Stomach (tissue), 8 donors: ENCODE measurements at regions not wholly inside any gene's neighbourhood (a gene's known extent, or its start where the extent isn't known, plus 50 kb on each side); places are given as distances from the start of the nearest gene placed in this dataset.

Experiments
- DNase-seq, 2 donors: peaks; one replicate each; pipeline versions ENCODE4 v3.0.0 to v3.0.0-alpha.2; 2013 to 2019
- H3K27ac ChIP-seq, 5 donors: fragments of 200-600 bp in 4 of 5; sonication (generic) in 4 of 5; one replicate each; pipeline ENCODE4 v1.5.1; 2013 to 2019; ENCODE audit warnings: mild to moderate bottlenecking in 1 of 5, moderate library complexity in 1 of 5
- H3K27me3 ChIP-seq, 3 donors: fragments of 200-600 bp; sonication (generic); one replicate each; pipeline ENCODE4 v1.5.1; 2017 to 2019; ENCODE audit warnings: mixed run types in 1 of 3
- H3K36me3 ChIP-seq, 4 donors: fragments of 200-600 bp; sonication (generic); 1 replicate in 3 of 4; 2 replicates in 1 of 4; pipeline ENCODE4 v1.5.1; 2016 to 2019
- H3K4me1 ChIP-seq, 4 donors: fragments of 200-600 bp; sonication (generic); one replicate each; pipeline ENCODE4 v1.5.1; 2016 to 2019
- H3K4me3 ChIP-seq, 4 donors: fragments of 200-600 bp; sonication (generic) in 3 of 4; one replicate each; pipeline ENCODE4 v1.5.1; 2016 to 2019; ENCODE audit warnings: mild to moderate bottlenecking in 1 of 4
- H3K9me3 ChIP-seq, 4 donors: fragments of 200-600 bp; sonication (generic); one replicate each; pipeline ENCODE4 v1.5.1; 2016 to 2019
- EP300 ChIP-seq: sonication (generic); formaldehyde crosslinking; IDR thresholded peaks from one replicate; pipeline ENCODE4 v1.6.1; 2017; ENCODE audit warnings: antibody characterized with exemption
- POLR2A ChIP-seq, 4 donors: fragments of 450-650 bp; IDR thresholded peaks; one replicate each; pipeline ENCODE4 v1.6.1; 2016; ENCODE audit warnings: antibody characterized with exemption in 4 of 4, control low read depth in 2 of 4, mild to moderate bottlenecking in 1 of 4, moderate library complexity in 1 of 4
- POLR2AphosphoS5 ChIP-seq, 3 donors: sonication (generic); formaldehyde crosslinking; IDR thresholded peaks; one replicate each; pipeline ENCODE4 v1.6.1; 2016; ENCODE audit warnings: antibody characterized with exemption in 3 of 3
- WGBS, 5 donors: extraction: QIAGEN DNeasy Blood & Tissue Kit in 3 of 5; methylation state at CpG; one replicate each; pipeline versions ENCODE4 v1.1.5 to v1.1.7; 2013 to 2018; 5-methylcytosine and 5-hydroxymethylcytosine counted together
- intact Hi-C: fragments of 100-400 bp; cut with DNase I; formaldehyde crosslinking; loops from one replicate; pipeline ENCODE4 v1.15.1; 2023; ENCODE audit warnings: low total_unique reads
- TF ChIP-seq, protein P1 (sequence below), 7 experiments: fragments of 450-650 bp in 4 of 7; fragments of 200-600 bp in 3 of 7; sonication (generic) in 3 of 7; IDR thresholded peaks; one replicate each; pipeline ENCODE4 v1.5.1; 2016 to 2019; ENCODE audit warnings: antibody characterized with exemption in 7 of 7, control low read depth in 2 of 7, mild to moderate bottlenecking in 1 of 7
- donor health status: healthy with polysubstance abuse.
- donor health status: Bipolar disorder and iron deficiency.
- donor health status: healthy.

DNA sequence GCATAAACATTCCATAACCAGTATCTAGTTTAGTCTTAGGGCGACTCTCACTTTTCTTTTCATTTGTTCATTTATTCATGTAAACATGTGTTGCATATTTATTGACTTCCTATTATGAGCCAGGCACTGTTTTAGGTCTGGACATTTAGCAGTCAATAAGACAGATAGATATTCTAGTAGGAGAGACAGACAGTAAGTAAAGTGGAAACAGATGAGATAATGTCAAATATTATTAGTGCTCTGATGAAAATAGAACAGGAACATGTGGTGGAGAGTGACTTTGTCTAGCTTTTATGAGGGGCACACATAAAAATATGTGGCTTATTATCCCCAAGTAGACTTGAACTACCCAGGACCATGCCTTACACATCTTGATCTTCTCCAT lies 193.0 kb downstream of the NDFIP2 start:
- no peak for DNase-seq
- Histone ChIP-seq H3K9me3 (no peaks in the 10 kb centered on the region), H3K27ac (no peak overlapping the region), H3K27me3 (no peaks in the 10 kb centered on the region), H3K4me1 (no peaks in the 10 kb centered on the region), H3K36me3 (no peaks in the 10 kb centered on the region), H3K4me3 (no peak overlapping the region)
- WGBS, 5 donors = 73 to 91% (median 85%) methylated on average over 1 of the region's 1 CpG
- intact Hi-C loops = no loop called here
- no peak for TF ChIP-seq EP300
- no peak for TF ChIP-seq POLR2A (IDR thresholded peaks at IDR 0.05)
- no peak for TF ChIP-seq POLR2AphosphoS5 (IDR thresholded peaks at IDR 0.05)
- TF ChIP-seq, protein P1, sequence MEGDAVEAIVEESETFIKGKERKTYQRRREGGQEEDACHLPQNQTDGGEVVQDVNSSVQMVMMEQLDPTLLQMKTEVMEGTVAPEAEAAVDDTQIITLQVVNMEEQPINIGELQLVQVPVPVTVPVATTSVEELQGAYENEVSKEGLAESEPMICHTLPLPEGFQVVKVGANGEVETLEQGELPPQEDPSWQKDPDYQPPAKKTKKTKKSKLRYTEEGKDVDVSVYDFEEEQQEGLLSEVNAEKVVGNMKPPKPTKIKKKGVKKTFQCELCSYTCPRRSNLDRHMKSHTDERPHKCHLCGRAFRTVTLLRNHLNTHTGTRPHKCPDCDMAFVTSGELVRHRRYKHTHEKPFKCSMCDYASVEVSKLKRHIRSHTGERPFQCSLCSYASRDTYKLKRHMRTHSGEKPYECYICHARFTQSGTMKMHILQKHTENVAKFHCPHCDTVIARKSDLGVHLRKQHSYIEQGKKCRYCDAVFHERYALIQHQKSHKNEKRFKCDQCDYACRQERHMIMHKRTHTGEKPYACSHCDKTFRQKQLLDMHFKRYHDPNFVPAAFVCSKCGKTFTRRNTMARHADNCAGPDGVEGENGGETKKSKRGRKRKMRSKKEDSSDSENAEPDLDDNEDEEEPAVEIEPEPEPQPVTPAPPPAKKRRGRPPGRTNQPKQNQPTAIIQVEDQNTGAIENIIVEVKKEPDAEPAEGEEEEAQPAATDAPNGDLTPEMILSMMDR (IDR thresholded peaks at IDR 0.05) = no peak

DNA sequence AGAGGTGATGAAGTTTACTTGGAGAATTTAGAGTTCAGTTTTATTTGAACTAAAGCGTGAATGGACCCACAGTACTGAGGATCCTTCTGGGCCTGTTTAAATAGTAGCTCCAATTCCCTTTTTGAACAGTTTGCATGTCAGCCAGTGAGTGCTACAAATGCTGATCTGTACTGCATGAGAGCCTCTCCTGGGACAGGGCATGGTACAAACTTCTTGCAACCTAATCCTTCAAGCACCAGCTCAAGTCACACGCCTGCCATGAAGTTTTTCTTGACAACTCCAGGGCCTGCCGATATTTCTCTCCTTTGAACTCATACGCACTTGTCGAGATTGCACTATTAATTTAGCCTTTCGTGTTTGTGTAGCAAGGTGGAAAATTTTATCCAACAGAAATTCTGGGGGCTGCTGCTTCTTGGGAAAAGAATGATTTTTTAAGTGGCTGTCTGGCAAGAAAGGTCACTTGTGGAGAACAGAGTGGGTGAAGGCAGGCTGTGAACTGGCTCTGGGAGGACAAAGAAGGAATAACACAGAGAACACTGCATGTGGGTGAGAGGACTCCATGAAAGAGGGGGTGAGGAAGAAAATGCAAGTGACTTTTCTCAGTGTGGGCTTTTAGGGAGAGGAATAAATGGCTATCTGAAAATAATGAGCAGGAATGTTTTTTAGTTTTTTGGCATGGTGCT lies 192.5 kb downstream of the NDFIP2 start:
- intact Hi-C loops = no loop called here
- H3K27me3 ChIP-seq = no peaks in the 10 kb centered on the region
- no peaks in the 10 kb centered on the region for H3K36me3 ChIP-seq
- no peak overlapping the region for H3K27ac ChIP-seq
- no peak for DNase-seq
- TF ChIP-seq POLR2A (IDR thresholded peaks at IDR 0.05) (no peak), POLR2AphosphoS5 (IDR thresholded peaks at IDR 0.05) (no peak), EP300 (no peak)
- TF ChIP-seq, protein P1 (IDR thresholded peaks at IDR 0.05) = no peak
- H3K4me1 ChIP-seq = no peaks in the 10 kb centered on the region
- no peak overlapping the region for H3K4me3 ChIP-seq
- no peaks in the 10 kb centered on the region for H3K9me3 ChIP-seq
- 78 to 91% (median 90%) methylated on average over 6 of the region's 6 CpGs for WGBS, 5 donors

DNA sequence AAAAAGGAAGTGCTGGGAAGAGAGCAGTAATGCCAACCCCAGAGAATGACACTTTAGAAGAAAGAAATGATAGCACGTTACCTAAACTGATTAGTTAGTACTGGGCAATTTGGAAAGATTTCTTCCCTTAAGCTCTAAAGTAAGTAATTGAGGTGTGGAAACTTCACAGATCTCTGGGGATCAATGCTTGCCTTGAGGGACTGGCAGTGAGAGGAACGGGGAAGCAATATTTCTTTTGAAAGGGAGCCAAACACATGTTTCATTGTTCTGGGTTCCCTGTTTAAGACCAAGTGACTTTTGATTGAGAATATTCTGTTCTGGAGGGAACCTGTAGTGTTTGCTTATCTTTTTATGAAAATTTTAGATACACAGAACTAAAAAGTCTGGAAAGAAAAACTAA lies 190.5 kb downstream of the NDFIP2 start:
- Histone ChIP-seq H3K4me3 (no peak overlapping the region), H3K9me3 (no peaks in the 10 kb centered on the region), H3K27me3 (no peaks in the 10 kb centered on the region), H3K4me1 (no peaks in the 10 kb centered on the region), H3K36me3 (no peaks in the 10 kb centered on the region), H3K27ac (no peak overlapping the region)
- intact Hi-C loops = no loop called here
- WGBS, 5 donors = 25 to 38% (median 30%) methylated on average over 2 of the region's 2 CpGs
- no peak for DNase-seq
- TF ChIP-seq POLR2A (IDR thresholded peaks at IDR 0.05) (no peak), POLR2AphosphoS5 (IDR thresholded peaks at IDR 0.05) (no peak)

DNA sequence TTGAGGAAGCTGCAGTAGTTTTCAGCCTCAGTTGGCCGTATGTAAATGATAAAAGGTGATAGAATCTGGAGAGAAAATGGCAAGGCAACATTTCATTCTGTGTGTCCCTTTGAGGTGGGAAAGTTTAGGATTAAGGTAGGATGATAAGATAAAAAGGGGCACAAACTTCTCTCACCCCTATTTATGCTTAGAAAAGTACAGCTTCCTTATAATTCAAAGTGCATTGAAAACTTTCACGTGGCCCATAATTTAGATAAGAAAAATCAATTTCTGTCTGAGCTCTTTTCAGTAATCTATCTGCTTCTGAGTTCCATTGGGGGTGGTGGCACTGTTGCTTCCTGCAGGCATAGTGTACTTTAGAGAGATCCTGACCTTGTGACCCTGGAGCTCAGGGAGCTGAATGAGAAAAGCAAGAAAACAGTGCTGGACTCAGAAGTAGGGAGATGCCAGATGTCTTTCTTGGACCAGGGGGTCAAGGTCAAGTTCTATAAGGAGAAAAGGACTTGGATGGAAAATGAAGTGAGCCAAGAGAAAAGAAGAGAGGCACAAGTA lies 187.3 kb downstream of the NDFIP2 start:
- H3K4me3 ChIP-seq = no peak overlapping the region
- no peak overlapping the region for H3K27ac ChIP-seq
- intact Hi-C loops = no loop called here
- TF ChIP-seq EP300 (no peak), POLR2AphosphoS5 (IDR thresholded peaks at IDR 0.05) (no peak), POLR2A (IDR thresholded peaks at IDR 0.05) (no peak)
- TF ChIP-seq, protein P1 (IDR thresholded peaks at IDR 0.05) = no peak
- no peaks in the 10 kb centered on the region for H3K36me3 ChIP-seq
- 31 to 58% (median 36%) methylated on average over 2 of the region's 2 CpGs for whole genome bisulfite sequencing, 5 donors
- H3K27me3 ChIP-seq = no peaks in the 10 kb centered on the region
- DNase-seq = no peak
- no peaks in the 10 kb centered on the region for H3K4me1 ChIP-seq
- no peaks in the 10 kb centered on the region for H3K9me3 ChIP-seq

DNA sequence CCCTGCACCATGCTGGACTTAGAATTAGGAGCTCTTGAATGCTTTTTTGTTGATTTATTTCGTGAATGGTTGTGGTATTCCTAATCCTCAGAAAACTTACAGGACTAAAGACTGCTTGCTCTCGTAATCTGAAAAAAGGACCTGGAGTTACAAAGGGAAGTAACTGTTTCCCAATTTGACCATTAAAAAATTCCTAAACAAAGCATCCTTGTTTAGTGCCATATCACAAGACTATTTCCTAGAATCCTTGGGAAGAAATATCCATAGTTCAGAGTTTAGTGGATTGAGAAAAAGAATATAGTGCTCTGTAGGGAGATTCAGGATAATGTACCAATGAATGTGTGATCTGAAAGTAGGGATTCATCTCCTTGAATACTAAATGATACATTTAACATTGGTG lies 186.8 kb downstream of the NDFIP2 start:
- 69 to 92% (median 83%) methylated on average over 2 of the region's 2 CpGs for WGBS, 5 donors

More for the DNA sequence above, 186.8 kb downstream of the NDFIP2 start:
- no peak overlapping the region for H3K27ac ChIP-seq
- intact Hi-C loops = no loop called here
- no peak overlapping the region for H3K4me3 ChIP-seq
- H3K36me3 ChIP-seq = no peaks in the 10 kb centered on the region
- no peak for TF ChIP-seq EP300
- no peak for TF ChIP-seq POLR2A (IDR thresholded peaks at IDR 0.05)
- TF ChIP-seq, protein P1 (IDR thresholded peaks at IDR 0.05) = no peak
- no peak for TF ChIP-seq POLR2AphosphoS5 (IDR thresholded peaks at IDR 0.05)
- H3K27me3 ChIP-seq = no peaks in the 10 kb centered on the region
- DNase-seq = no peak
- no peaks in the 10 kb centered on the region for H3K9me3 ChIP-seq
- H3K4me1 ChIP-seq = peaks cover 0 to 4% (median 2%) of the 10 kb centered on the region in 4 donors
